ENCODE measurements at regions not wholly inside any gene's neighbourhood (a gene's known extent, or its start where the extent isn't known, plus 50 kb on each side); places are given as distances from the start of the nearest gene placed in this dataset.

GRCh38 chr5:88483964-88484672 is 215.5 kb upstream of the TMEM161B start:
- Histone ChIP-seq H3K4me3 (ENCODE audit: low read depth in 1 of 2, low read length in 2 of 2) (no peak overlapping the region), H3K9ac (ENCODE audit: low read length) (no peak overlapping the region), H3K27me3 (ENCODE audit: control insufficient read depth in 1 of 2, insufficient read depth in 2 of 2, low read length in 2 of 2) (no peaks in the 10 kb centered on the region), H3K9me3 (ENCODE audit: low read length) (no peaks in the 10 kb centered on the region), H3K27ac (ENCODE audit: low read depth, low read length) (no peak overlapping the region), H3K36me3 (ENCODE audit: insufficient read depth, low read length) (no peaks in the 10 kb centered on the region), H3K4me1 (ENCODE audit: insufficient read depth, low read length) (no peaks in the 10 kb centered on the region)

GRCh38 chr5:88480801-88481499 is 212.3 kb upstream of the TMEM161B start:
- Histone ChIP-seq H3K4me1 (ENCODE audit: insufficient read depth, low read length) (no peaks in the 10 kb centered on the region), H3K36me3 (ENCODE audit: insufficient read depth, low read length) (no peaks in the 10 kb centered on the region), H3K27ac (ENCODE audit: low read depth, low read length) (no peak overlapping the region), H3K9me3 (ENCODE audit: low read length) (no peaks in the 10 kb centered on the region), H3K4me3 (ENCODE audit: low read depth in 1 of 2, low read length in 2 of 2) (no peak overlapping the region), H3K27me3 (ENCODE audit: control insufficient read depth in 1 of 2, insufficient read depth in 2 of 2, low read length in 2 of 2) (no peaks in the 10 kb centered on the region), H3K9ac (ENCODE audit: low read length) (no peak overlapping the region)

GRCh38 chr5:88480245-88480644 is 211.6 kb upstream of the TMEM161B start:
- no peaks in the 10 kb centered on the region for H3K4me1 ChIP-seq (ENCODE audit: insufficient read depth, low read length)
- no peaks in the 10 kb centered on the region for H3K36me3 ChIP-seq (ENCODE audit: insufficient read depth, low read length)
- no peak overlapping the region for H3K9ac ChIP-seq (ENCODE audit: low read length)
- no peak overlapping the region for H3K27ac ChIP-seq (ENCODE audit: low read depth, low read length)
- no peak overlapping the region for H3K4me3 ChIP-seq (ENCODE audit: low read depth in 1 of 2, low read length in 2 of 2)
- no peaks in the 10 kb centered on the region for H3K27me3 ChIP-seq (ENCODE audit: control insufficient read depth in 1 of 2, insufficient read depth in 2 of 2, low read length in 2 of 2)
- H3K9me3 ChIP-seq (ENCODE audit: low read length), result no peaks in the 10 kb centered on the region

- no peaks in the 10 kb centered on the region for H3K27me3 ChIP-seq (ENCODE audit: control insufficient read depth in 1 of 2, insufficient read depth in 2 of 2, low read length in 2 of 2)
- no peak overlapping the region for H3K9ac ChIP-seq (ENCODE audit: low read length)
- no peaks in the 10 kb centered on the region for H3K36me3 ChIP-seq (ENCODE audit: insufficient read depth, low read length)
- no peaks in the 10 kb centered on the region for H3K4me1 ChIP-seq (ENCODE audit: insufficient read depth, low read length)
- no peak overlapping the region for H3K27ac ChIP-seq (ENCODE audit: low read depth, low read length)
- H3K9me3 ChIP-seq (ENCODE audit: low read length), result no peaks in the 10 kb centered on the region
- H3K4me3 ChIP-seq (ENCODE audit: low read depth in 1 of 2, low read length in 2 of 2), result no peak overlapping the region
These were observed 205.9 kb upstream of the TMEM161B start for GRCh38 chr5:88474574-88474973.

GRCh38 chr5:88470745-88471144 is 202.1 kb upstream of the TMEM161B start:
- no peak overlapping the region for H3K27ac ChIP-seq (ENCODE audit: low read depth, low read length)
- no peaks in the 10 kb centered on the region for H3K36me3 ChIP-seq (ENCODE audit: insufficient read depth, low read length)
- H3K27me3 ChIP-seq (ENCODE audit: control insufficient read depth in 1 of 2, insufficient read depth in 2 of 2, low read length in 2 of 2), result no peaks in the 10 kb centered on the region
- no peaks in the 10 kb centered on the region for H3K4me1 ChIP-seq (ENCODE audit: insufficient read depth, low read length)
- no peak overlapping the region for H3K9ac ChIP-seq (ENCODE audit: low read length)
- no peak overlapping the region for H3K4me3 ChIP-seq (ENCODE audit: low read depth in 1 of 2, low read length in 2 of 2)
- H3K9me3 ChIP-seq (ENCODE audit: low read length), result no peaks in the 10 kb centered on the region

- Histone ChIP-seq H3K9me3 (ENCODE audit: low read length) (no peaks in the 10 kb centered on the region), H3K27ac (ENCODE audit: low read depth, low read length) (no peak overlapping the region), H3K9ac (ENCODE audit: low read length) (no peak overlapping the region), H3K4me3 (ENCODE audit: low read depth in 1 of 2, low read length in 2 of 2) (no peak overlapping the region), H3K4me1 (ENCODE audit: insufficient read depth, low read length) (no peaks in the 10 kb centered on the region), H3K36me3 (ENCODE audit: insufficient read depth, low read length) (no peaks in the 10 kb centered on the region), H3K27me3 (ENCODE audit: control insufficient read depth in 1 of 2, insufficient read depth in 2 of 2, low read length in 2 of 2) (no peaks in the 10 kb centered on the region)
These were observed 191.3 kb upstream of the TMEM161B start for GRCh38 chr5:88459971-88460370.

- H3K9ac ChIP-seq (ENCODE audit: low read length), result no peak overlapping the region
- no peak overlapping the region for H3K4me3 ChIP-seq (ENCODE audit: low read depth in 1 of 2, low read length in 2 of 2)
- no peaks in the 10 kb centered on the region for H3K9me3 ChIP-seq (ENCODE audit: low read length)
- no peaks in the 10 kb centered on the region for H3K36me3 ChIP-seq (ENCODE audit: insufficient read depth, low read length)
- no peaks in the 10 kb centered on the region for H3K4me1 ChIP-seq (ENCODE audit: insufficient read depth, low read length)
- no peaks in the 10 kb centered on the region for H3K27me3 ChIP-seq (ENCODE audit: control insufficient read depth in 1 of 2, insufficient read depth in 2 of 2, low read length in 2 of 2)
- H3K27ac ChIP-seq (ENCODE audit: low read depth, low read length), result no peak overlapping the region
These were observed 184.2 kb upstream of the TMEM161B start for GRCh38 chr5:88452820-88453219.

- no peak overlapping the region for H3K27ac ChIP-seq (ENCODE audit: low read depth, low read length)
- H3K4me1 ChIP-seq (ENCODE audit: insufficient read depth, low read length), result no peaks in the 10 kb centered on the region
- no peak overlapping the region for H3K9ac ChIP-seq (ENCODE audit: low read length)
- H3K4me3 ChIP-seq (ENCODE audit: low read depth in 1 of 2, low read length in 2 of 2), result no peak overlapping the region
- H3K27me3 ChIP-seq (ENCODE audit: control insufficient read depth in 1 of 2, insufficient read depth in 2 of 2, low read length in 2 of 2), result no peaks in the 10 kb centered on the region
- H3K9me3 ChIP-seq (ENCODE audit: low read length), result no peaks in the 10 kb centered on the region
- H3K36me3 ChIP-seq (ENCODE audit: insufficient read depth, low read length), result no peaks in the 10 kb centered on the region
These were observed 181.6 kb upstream of the TMEM161B start for GRCh38 chr5:88450239-88450638.

- no peak overlapping the region for H3K4me3 ChIP-seq (ENCODE audit: low read depth in 1 of 2, low read length in 2 of 2)
These were observed 169.4 kb upstream of the TMEM161B start for GRCh38 chr5:88438006-88438405.

GRCh38 chr5:88436290-88436689 is 167.6 kb upstream of the TMEM161B start:
- H3K36me3 ChIP-seq (ENCODE audit: insufficient read depth, low read length), result no peaks in the 10 kb centered on the region
- H3K9ac ChIP-seq (ENCODE audit: low read length), result no peak overlapping the region
- H3K4me1 ChIP-seq (ENCODE audit: insufficient read depth, low read length), result no peaks in the 10 kb centered on the region
- H3K27ac ChIP-seq (ENCODE audit: low read depth, low read length), result no peak overlapping the region
- H3K9me3 ChIP-seq (ENCODE audit: low read length), result no peaks in the 10 kb centered on the region
- no peaks in the 10 kb centered on the region for H3K27me3 ChIP-seq (ENCODE audit: control insufficient read depth in 1 of 2, insufficient read depth in 2 of 2, low read length in 2 of 2)
- no peak overlapping the region for H3K4me3 ChIP-seq (ENCODE audit: low read depth in 1 of 2, low read length in 2 of 2)

More at GRCh38 chr5:88438006-88438405, 169.4 kb upstream of the TMEM161B start:
- Histone ChIP-seq H3K9me3 (ENCODE audit: low read length) (no peaks in the 10 kb centered on the region), H3K36me3 (ENCODE audit: insufficient read depth, low read length) (no peaks in the 10 kb centered on the region), H3K27me3 (ENCODE audit: control insufficient read depth in 1 of 2, insufficient read depth in 2 of 2, low read length in 2 of 2) (no peaks in the 10 kb centered on the region), H3K27ac (ENCODE audit: low read depth, low read length) (no peak overlapping the region), H3K9ac (ENCODE audit: low read length) (no peak overlapping the region), H3K4me1 (ENCODE audit: insufficient read depth, low read length) (no peaks in the 10 kb centered on the region)

GRCh38 chr5:88428633-88429032 is 160.0 kb upstream of the TMEM161B start:
- Histone ChIP-seq H3K36me3 (ENCODE audit: insufficient read depth, low read length) (no peaks in the 10 kb centered on the region), H3K4me3 (ENCODE audit: low read depth in 1 of 2, low read length in 2 of 2) (no peak overlapping the region), H3K9ac (ENCODE audit: low read length) (no peak overlapping the region), H3K27ac (ENCODE audit: low read depth, low read length) (no peak overlapping the region), H3K9me3 (ENCODE audit: low read length) (no peaks in the 10 kb centered on the region), H3K27me3 (ENCODE audit: control insufficient read depth in 1 of 2, insufficient read depth in 2 of 2, low read length in 2 of 2) (no peaks in the 10 kb centered on the region), H3K4me1 (ENCODE audit: insufficient read depth, low read length) (no peaks in the 10 kb centered on the region)

GRCh38 chr5:88426441-88426840 is 157.8 kb upstream of the TMEM161B start:
- no peak overlapping the region for H3K27ac ChIP-seq (ENCODE audit: low read depth, low read length)
- H3K9me3 ChIP-seq (ENCODE audit: low read length), result no peaks in the 10 kb centered on the region
- H3K9ac ChIP-seq (ENCODE audit: low read length), result no peak overlapping the region
- no peaks in the 10 kb centered on the region for H3K4me1 ChIP-seq (ENCODE audit: insufficient read depth, low read length)
- H3K4me3 ChIP-seq (ENCODE audit: low read depth in 1 of 2, low read length in 2 of 2), result no peak overlapping the region
- H3K27me3 ChIP-seq (ENCODE audit: control insufficient read depth in 1 of 2, insufficient read depth in 2 of 2, low read length in 2 of 2), result no peaks in the 10 kb centered on the region
- no peaks in the 10 kb centered on the region for H3K36me3 ChIP-seq (ENCODE audit: insufficient read depth, low read length)
